NCI-H446 treated with DMSO at 0.1 percent for 48 hours (cell line): ENCODE measurements at regions not wholly inside any gene's neighbourhood (a gene's known extent, or its start where the extent isn't known, plus 50 kb on each side); places are given as distances from the start of the nearest gene placed in this dataset.
"Not testable (repeated sequence)": the region's sequence is repeated elsewhere in the genome, so short reads cannot be mapped to it uniquely, and the experiment has no call there.

ENCODE experiments used
- DNase-seq: peaks from one replicate; lab custom pipeline; 2025; lab: John Stamatoyannopoulos, UW

DNA sequence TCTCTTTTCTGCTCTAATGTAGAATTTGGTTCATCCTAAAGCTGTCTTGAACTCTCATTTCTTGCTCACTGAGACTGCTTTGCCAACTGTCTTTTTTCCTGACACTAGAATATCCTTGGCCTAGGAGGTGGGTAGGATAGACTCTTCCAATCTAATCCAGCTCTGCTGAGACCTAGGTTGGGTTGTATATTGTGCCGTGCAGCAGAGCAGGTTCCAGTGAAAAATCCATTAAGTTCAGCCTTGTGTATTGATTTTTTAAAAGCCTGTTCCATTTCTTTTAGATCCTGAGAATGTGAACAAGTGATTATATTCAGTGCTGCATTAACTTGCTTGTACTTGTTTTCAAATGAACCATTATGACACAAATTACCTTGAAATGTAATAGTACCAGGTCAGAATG, 539.6 kb downstream of the LRRC70 start:
- no peak for DNase-seq

DNA sequence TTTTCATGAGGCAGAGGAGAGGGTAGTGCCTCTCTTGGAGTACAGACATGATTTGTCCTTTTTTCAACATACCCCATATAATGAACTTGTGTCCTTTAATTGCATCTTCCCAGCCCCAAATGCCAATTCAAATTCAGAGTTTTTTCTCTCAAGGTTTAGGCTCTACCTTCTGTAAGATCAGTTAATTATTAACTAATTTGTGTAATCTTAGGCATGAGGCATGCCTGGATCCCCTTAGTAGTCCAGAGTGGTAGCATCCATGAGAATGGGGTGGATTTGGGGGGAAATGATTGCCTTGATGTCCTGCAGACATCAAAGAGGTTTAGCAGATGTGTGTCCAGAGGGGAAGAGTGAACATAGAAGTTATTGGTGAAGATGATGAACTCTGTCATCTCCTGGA, 533.3 kb downstream of the LRRC70 start:
- no peak for DNase-seq

DNA sequence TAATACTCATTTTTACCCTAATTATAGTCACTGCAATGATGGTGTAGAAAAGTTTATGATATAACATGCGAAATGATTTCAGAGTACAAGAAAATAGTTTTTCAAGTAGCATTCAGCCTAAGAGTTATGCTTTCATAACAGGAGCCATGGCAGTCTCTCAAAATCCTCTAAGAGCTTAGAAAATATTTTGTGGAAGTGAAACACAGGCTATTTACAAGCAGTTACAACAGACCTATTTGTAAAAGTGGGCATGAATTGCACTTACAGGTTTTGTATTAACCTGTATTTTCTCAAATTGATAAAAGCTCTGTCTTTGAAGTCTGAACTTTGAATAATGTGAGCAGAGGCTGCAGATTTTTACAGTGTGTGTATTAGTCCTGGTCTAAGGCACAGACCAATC, 523.3 kb downstream of the LRRC70 start:
- no peak for DNase-seq

DNA sequence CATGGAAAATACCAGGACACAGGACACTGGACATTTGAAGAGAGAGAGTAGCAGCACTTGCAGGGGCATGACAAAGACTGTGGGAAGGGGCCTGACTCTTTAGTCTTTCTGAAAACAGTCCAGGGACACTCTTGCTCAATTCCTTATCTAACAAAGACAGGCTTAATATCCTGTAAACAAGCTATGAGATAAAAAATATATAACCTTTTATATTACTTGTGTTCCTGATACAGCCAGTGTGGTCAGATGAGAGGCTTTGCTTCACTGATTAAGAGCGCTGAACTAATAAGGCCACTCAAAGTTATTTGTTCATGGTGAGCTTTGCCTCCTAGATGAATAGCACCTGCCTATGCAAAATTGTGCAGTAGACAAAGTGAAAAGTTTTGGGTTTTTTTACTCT, 518.7 kb downstream of the LRRC70 start:
- no peak for DNase-seq

DNA sequence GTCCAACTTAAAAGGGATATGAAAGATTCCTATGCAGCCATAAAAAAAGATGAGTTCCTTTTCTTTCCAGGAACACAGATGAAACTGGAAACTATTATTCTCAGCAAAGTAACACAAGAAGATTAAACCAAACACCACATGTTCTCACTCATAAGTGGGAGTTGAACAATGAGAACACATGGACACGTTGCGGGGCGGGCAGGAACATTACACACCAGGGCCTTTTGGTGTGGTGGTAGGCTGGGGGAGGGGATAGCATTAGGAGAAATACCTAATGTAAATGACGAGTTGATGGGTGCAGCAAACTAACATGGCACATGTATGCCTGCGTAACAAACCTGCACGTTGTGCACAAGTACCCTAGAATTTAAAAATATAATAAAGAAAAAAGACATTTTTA, 516.1 kb downstream of the LRRC70 start:
- no peak for DNase-seq

DNA sequence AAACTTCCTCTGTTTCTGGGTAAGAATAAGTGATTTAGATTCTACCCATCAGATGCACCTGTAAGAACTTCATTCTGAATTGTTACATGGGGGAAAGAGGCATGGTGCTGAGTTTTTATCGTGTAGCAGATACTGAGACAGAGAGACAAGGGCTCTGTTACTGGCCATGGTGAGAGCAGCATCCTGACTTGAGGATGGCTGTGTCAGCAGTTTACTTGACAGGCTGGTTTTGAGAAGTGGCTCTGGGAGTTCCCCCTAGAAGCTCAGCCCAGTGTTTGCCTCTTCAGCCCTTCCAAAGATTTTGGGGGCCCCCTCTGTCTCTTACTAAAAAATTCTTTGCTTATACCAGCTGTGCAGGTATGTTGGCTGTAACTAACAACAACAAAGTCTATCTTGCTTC, 510.5 kb downstream of the LRRC70 start:
- DNase-seq, result no peak

DNA sequence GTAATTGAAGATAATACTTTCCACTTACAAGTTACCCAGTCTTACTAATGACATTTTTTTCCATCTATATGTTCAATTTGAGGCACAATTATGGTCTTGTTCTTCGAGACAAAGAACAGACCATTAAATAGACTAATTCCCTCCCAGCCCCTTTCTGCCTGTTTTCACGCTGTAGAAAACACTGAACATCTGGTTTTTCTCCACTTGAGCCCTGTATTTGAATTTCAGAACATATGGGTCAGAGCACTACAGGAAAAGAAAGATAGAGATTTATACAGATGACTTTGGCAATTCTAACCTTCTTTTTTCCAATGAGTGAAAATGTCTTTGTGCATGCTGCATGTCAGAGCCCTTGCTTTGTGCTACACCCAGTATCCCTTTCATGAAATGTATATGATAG, 506.9 kb downstream of the LRRC70 start:
- DNase-seq, result no peak

DNA sequence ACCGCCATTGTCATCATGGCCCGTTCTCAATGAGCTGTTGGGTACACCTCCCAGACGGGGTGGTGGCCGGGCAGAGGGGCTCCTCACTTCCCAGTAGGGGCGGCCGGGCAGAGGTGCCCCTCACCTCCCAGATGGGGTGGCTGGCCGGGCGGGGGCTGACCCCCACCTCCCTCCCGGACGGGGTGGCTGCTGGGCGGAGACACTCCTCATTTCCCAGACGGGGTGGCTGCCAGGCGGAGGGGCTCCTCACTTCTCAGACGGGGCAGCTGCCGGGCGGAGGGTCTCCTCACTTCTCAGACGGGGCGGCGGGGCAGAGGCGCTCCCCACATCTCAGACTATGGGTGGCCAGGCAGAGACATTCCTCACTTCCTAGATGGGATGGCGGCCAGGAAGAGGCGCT, 505.1 kb downstream of the LRRC70 start:
- DNase-seq, result not testable (repeated sequence)

DNA sequence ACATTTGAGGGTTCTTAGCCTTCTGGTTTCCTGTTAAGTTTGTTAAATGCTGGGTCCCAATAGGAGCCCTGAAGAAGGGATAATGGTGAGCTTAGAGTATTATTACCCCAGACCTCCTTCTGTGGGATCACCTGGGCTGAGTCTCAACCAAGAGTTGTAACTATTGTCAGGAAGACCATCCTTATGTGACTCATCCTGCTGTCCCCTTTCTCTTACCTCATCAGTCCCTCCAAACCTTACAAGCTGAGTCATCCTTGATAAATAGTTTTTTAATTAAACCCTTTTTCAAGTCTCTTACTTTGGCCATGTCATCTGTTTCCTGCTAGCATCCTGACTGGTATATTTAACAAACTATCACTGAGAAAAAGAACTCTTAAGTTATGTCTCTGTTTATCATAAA, 502.8 kb downstream of the LRRC70 start:
- no peak for DNase-seq

DNA sequence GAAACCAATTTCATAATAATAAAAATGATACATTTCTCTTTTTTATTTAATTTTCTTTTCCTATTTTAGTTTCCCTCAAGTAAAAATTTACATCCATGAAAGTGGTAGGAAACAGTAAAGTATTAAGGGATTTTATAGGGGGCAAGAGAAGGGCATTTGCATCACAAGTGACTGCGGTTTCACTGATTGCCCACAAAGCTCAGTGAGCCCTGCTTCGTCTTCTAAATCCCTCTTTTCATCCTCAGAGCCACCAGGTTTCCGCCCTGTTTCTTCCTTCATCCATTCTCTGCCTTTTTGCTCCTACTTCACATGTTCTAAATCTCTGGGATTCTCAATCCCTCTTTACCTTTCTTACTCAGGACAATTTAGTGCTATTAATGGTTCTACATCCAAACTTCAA, 491.4 kb downstream of the LRRC70 start:
- DNase-seq, result no peak

DNA sequence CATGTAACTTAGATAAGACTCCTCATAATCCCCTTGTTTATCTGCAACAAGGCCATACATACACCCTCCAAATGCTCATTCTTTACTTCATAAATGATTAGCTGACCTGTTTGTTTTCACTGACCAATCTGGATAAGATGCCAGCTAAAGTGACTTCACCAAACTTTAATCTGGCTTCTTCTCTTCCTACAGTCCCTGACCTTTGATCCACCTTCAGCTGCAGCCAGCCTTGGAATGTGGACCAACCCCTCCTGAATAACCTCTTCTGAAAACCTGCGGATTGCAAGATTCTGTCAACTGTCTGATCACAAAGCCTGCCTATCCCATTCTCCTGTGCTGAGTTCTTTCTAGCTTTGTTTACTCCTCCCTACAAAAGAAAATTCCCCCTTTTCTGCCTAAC, 476.8 kb downstream of the LRRC70 start:
- DNase-seq, result no peak

DNA sequence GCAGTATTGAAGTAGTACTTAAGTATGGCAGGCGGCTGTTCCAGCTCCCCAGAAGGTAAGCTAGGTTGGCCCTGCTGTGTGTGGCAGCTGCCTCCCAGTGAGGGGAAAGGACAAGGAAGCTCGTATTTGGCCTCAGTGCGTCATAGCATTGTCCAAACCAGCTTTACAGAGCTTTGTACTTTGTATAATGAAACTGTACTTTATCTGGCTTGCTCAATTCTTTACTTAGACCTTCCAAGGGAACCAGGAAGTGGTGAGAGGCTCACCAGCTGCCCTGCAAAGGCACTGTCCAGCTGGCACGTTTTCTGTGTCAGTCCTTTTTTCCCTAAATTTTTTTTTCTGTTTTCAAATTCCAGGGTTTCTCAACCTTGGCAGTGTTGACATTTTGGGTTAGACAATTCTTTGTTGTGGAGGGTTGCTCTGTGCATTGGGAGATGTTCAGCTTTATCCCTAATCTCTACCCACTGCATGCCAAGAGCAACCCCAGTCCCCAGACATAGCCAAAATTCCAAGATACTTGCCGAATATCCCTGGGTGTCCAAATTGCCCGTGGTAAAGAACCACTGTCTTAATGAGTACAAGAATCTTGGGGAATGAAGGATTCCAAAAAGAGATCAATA, 474.5 kb downstream of the LRRC70 start:
- DNase-seq, result no peak

DNA sequence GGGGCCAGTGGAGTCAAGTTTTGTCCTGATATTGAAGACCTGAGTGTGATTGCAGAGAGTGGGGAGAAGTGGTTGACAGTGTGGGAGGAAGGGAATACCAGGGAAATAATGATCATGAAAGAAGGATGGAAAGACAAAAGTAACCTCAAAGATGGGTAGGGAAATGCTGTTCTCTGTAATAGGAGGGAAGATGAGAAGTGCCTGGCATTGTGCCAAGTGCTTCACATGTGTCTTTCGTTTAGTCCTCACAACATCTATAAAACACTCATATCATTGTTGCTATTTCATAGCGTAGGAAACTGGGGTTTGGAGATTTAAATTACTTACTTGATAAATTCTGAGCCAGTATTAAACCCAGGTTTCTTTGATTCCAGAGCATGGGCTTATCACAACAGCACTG, 472.3 kb downstream of the LRRC70 start:
- DNase-seq, result no peak

DNA sequence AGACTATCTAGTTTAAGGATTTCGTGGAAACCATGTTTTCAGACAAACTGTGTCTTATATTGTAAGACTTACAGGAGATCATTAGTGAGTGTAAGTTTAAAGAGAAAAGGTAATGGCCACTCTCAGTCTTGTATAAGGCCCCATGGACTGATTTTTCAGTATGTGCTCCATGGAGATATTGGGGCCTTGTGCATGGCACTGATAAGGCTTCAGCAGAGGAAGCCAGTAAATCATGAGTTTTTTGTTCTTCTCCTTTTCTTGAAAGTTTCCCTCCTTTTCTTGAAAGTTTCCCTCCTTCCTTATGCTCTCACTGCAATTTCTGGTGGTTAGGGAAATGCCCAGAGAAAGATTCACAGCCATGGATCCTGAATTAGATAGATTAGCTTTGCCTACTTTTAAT, 471.3 kb downstream of the LRRC70 start:
- DNase-seq, result no peak

DNA sequence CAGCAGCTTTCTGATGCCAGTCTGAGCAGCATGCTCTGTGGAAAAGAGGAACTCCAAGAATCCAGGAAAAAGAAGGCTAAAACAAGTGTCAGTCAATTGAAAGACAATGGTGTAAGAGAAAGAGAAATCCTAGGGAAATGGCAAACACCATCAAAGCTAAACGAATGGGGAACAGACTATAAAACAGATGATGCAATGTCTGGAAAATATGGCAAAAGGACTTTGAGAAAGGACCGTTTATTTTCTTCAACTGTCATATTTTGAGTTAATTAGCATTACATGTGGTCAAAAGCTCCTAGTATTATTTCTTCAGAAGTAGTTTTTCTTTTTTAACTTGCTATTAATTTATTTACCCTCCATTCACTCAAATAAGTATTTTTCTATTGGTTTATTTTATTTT, 465.2 kb downstream of the LRRC70 start:
- no peak for DNase-seq

DNA sequence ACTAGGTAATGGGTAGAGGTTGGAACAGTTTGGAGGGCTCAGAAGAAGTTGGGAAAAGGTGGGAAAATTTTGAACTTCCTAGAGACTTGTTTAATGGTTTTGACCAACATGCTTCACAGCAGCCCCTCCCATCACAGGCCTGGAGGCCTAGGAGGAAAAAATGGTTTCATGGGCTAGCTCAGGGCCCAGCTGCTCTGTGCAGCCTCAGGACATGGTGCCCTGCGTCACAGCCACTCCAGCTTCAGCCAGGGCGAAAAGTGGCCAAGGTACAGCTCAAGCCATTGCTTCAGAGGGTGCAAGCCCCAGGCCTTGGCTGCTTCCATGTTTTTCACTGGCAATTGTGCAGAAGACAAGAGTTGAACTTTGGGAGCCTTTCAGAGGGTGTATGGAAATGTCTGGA, 453.7 kb downstream of the LRRC70 start:
- no peak for DNase-seq

DNA sequence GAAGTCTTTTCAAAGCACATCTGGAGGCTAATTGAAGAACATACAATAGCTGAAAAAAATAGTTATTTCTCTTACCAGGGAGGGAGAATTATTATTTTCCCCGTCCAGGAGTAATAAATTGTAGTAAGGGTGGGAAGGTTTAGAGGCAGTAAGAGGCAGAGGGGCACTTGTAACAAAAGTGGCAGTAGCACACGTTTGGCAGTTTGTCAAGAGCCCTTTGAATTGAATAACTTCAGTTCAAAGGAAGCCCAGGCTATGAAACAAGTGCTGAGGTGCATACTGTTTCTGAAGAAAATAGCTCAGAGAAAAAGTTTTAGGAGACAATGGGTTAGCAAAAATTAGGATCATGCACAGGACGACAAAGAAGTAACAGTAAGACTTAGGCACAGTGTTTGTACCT, 451.3 kb downstream of the LRRC70 start:
- no peak for DNase-seq

DNA sequence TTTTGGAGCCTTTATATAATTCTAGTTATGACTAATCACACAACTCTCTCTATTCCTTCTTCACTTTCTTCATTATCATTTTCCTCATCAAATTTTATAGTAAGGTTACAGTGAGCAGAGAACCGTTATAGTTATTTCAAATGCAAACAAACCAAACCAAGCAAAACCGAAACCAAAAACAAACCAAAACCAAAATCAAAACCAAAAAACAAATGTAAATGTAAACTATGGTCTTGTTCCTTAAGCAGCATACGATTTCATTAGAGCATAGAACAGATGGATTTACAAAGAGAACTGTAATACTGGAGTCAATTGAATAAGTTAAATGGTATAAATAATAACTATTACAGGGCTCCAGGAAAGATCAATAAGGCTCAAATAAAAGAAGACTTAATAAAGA, 447.1 kb downstream of the LRRC70 start:
- DNase-seq, result no peak

DNA sequence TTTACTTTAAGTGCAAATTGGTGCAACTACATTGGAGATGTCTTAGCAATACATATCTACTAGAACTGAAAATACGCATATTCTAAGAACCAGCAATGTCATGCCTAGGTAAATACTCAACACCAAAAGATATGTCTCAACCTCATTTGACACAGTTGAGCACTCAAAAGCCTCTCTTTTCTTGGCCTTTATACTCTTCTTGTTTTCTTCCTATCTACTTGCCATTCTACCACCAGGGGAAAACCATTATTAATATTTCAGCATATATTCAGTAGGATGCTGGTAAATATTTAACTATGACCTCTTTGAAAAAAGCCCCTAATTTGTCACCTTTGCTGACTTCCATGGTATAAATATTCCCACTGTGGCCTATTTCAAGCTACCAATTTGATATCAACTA, 443.8 kb downstream of the LRRC70 start:
- DNase-seq, result no peak

DNA sequence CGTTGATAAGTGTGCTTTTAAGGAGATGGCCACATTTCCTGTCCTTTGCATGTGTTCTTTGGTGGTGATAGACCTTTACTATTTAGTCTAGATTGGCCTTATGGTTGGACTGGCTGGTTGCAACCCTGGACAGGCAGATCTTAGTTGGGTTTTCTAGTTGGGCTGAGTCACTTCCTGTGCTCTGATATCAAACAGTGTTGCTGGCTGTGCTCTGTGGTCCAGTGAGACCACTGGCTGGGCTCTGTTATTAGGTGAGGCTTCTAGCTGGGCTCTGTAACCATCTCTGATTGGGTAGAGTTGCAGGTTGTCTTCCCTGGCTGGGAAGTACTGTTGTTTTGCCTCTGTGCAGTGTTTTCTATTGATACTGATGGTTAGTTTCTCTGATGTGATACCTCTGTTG, 432.5 kb downstream of the LRRC70 start:
- DNase-seq, result no peak

DNA sequence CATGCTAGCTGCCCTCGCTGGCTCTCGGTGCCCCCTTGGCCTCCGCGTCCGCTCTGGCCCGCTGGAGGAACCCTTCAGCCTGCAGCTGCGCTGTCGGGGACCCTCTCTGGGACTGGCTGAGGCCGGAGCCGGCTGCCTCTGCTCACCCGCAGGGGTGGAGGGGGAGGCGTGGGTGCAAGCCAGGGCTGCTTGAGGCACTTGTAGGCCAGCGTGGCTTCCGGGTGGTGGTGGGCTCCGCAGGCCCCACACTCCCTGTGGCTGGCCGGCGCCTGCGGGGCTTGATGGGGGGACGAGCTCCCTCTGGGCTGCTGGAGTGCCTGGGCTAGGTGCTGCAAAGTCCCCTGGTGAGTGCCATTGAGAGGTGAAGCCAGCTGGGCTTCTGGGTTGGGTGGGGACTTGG, 429.6 kb downstream of the LRRC70 start:
- DNase-seq, result no peak

DNA sequence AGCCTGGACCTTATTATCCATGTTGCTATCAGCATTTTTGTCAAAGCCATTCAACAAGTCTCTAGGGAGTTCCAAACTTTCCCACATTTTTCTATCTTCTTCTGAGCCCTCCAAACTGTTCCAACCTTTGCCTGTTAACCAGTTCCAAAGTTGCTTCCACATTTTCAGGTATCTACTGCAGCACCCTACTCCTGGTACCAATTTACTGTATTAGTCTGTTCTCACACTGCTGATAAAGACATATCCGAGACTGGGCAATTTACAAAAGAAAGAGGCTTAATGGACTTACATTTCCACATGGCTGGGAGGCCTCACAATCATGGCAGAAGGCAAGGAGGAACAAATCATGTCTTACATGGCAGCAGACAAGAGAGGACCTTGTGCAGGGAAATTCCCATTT, 416.2 kb downstream of the LRRC70 start:
- DNase-seq, result not testable (repeated sequence)

DNA sequence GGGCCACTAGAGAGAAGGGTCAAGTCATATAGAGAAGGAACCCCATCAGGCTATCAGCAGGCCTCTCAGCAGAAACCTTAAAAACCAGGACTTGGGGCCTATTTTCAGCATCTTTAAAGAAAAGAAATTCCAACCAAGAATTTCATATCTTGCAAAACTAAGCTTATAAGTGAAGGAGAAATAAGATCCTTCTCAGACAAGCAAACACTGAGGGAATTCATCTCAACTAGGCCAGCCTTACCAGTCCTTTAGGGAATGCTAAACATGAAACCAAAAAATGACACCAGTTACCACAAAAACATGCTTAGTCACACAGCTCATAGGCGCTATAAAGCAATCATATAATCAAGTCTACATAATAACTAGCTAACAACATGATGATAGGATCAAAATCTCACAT, 407.1 kb downstream of the LRRC70 start:
- no peak for DNase-seq

DNA sequence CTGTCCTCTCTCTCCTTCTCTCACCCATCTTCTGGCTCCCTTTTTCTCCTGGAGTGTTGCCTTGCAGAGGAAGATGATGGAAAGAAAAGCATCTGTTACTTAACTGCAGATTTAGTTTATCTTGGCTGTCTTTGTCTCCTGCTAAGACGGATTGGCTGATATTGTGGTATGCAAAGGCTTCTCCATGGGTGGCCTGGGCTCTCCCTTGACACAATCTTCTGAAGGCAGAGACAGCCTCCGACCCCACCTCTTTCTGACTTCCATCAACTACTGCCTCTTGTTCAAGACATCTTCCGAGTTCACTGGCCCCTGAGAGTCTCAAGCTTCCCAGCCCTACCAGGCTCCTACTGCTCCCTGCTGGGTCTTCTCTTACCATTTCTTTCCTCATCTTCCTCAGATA, 403.7 kb downstream of the LRRC70 start:
- no peak for DNase-seq

DNA sequence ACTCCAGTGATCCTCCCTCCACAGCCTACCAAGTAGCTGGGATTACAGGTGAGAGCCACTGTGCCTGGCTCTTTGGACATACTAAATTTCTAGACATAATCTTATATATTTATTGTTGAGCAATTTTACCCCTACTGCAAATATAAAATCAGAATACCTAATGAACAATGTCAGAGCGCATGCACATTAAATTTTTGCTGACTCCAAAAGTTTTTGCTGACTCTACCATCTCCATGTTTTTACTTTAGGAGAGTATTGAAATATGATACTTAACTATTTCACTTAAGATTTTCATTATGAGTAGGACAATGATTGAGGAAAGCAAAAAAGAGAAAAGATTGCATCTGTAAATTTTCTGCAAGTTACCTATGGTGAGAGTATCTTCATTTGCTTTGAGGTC, 402.3 kb downstream of the LRRC70 start:
- no peak for DNase-seq
